IPS-11a (cell line): ENCODE measurements at regions not wholly inside any gene's neighbourhood (a gene's known extent, or its start where the extent isn't known, plus 50 kb on each side); places are given as distances from the start of the nearest gene placed in this dataset.

Experiments used
- H3K4me3 ChIP-seq: one replicate; pipeline ENCODE4 v1.5.1; 2013; ENCODE audit warnings: low read depth, low read length, control low read depth

DNA sequence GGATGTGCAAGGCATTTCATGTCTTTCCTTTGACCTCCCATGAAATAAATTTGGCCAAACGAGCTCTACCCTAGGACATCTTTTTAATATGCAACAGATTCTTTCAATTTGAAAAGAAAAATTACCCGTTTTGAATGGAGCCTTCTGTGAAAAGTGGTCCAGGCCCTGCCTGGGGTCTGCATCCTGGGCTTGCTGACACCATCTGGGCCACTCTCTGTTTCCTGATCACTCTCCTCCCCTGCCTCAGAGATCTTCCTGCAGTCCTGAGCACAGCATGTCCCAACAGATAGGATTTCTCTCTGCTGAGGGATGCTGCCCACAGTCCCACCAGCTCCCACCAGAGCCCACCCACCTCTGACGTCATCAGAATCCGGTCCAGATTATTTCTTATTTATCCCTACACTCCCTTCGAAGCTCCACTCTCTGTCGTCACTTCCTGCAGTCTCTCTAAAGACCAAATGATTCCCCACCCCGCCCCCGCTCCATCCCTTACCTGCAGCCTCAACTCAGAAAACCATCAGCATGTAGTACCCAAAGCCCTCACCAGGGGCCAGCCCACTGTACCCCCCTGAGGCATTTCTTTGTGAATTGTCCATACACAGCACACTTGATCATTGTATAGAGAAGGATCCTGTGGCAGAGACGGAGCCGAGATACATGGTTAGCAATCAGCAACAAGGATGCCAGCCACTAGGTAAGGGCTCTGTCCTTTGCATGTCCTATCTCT, 192.1 kb upstream of the MGMT start:
- H3K4me3 ChIP-seq: no peak overlapping the region

DNA sequence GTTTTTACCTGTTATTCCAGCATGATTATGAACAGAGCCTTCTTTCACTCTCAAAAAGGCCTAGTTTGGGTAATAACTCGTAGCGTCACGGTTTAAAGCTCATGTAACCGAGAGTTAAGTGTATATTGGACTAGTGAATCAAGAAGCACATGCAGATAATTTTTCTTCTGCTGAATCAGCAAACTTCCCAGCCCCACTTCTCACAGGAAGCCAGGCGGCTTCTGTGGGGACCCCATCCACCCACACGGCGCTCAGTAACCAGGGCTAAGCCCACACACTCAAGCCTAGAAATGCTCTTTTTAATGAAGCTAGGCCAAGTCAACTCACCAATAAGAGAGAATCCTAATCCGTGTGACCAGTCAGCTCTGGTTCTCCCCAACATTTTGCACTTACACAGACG, 191.2 kb upstream of the MGMT start:
- no peak overlapping the region for H3K4me3 ChIP-seq

DNA sequence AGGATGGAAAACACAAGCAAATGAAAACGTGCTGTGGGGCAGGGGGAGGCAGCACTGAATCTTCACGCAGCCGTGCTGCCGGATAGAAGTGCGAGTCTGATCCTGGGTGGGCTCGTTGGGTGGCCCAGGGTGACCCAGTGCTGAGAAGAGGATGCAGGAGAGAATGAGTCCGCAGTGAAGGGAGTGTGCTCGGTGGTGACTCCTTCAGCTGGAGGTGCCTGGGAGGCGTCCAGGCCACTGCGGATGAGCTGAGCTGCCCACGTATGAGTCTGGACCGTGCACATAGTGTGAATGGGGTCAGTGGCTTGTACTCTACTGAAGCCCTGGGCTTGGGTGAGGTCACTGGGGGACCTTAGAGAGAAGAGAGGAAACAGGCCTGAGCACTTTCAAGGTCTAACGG, 190.0 kb upstream of the MGMT start:
- H3K4me3 ChIP-seq: no peak overlapping the region

DNA sequence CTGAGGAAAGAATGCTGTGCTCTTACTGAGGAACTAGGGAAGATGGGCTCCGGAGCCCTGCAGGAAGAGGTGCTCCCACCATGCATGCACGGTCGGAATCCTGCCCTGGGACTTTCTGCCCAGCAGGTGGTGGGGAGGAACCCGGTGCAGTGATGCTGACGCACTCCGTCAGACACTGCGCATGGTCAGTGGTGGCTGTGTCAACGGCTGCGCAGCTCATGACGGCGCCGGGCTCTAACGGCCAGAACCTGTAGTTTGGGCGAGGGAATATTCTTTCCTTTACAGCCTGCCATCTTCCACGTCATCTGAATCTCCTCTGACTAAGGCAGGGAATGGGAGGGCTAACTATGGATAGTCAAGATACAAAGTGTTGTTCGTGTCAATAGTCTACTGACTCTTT, 189.2 kb upstream of the MGMT start:
- H3K4me3 ChIP-seq: no peak overlapping the region

DNA sequence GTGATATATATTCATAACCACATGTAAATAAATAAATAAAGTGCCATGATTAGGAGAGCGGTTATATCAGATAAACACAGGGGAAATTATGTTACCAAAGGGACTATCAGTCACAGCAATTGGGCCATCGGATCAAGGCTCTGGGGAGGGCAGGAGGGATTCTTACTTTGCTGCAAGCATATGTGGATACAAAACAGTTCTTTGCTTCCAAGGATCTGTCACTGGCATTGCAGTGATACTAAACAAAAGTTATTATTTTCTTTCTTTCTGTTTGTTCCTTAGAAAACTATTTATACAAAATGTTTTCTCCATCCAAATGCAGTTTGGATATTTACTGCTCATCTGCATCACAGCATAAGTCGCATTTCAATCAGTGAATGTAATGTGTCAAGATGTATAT, 188.4 kb upstream of the MGMT start:
- H3K4me3 ChIP-seq: no peak overlapping the region

DNA sequence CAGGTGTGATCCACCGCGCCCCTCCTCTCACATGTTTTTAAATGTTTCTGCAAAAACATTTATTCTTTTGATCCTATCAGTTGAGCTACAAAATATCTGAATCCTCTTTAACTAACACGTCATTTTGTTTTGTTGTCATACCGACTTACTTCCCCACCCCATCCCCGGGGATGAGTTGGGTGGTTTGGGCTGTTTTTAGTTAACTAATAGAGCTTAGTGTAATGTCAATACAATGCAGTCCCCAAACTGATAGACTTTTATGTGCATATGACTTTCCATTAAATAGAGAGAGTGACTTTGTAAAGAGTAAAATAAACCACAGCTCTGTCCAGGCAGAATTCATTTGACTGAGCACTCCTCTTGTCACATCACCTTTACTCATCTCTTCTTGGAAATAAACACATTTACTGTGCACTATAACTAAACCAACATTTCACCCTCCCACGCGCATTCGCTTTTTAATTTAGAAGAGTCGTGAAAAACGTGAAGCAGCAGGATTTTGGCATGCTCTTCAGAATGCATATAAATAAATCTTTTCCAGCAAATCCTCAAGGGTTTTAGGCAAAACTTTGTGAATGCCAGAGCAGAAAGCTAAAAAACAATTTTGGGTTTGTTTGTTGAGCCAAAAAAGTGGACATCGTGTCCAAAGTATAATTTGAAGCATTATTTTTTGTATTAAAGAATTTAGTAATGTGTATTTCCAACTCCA, 187.4 kb upstream of the MGMT start:
- no peak overlapping the region for H3K4me3 ChIP-seq

DNA sequence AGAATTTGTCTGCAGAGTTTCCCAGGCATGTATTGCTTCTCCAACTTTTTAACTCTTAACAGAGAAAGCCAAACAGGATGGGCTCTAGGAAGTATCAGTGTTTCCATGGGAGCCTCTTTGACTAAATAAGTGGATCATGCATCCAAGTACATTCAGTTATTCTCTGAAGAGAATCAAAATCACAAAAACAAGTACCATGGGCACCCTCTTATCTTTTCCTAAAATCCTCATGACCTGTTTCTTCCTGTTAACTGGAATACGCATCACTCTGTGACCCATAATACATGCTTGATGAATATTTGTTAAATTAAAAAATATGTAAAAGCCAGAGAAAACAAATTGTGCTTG, 186.9 kb upstream of the MGMT start:
- H3K4me3 ChIP-seq: no peak overlapping the region

DNA sequence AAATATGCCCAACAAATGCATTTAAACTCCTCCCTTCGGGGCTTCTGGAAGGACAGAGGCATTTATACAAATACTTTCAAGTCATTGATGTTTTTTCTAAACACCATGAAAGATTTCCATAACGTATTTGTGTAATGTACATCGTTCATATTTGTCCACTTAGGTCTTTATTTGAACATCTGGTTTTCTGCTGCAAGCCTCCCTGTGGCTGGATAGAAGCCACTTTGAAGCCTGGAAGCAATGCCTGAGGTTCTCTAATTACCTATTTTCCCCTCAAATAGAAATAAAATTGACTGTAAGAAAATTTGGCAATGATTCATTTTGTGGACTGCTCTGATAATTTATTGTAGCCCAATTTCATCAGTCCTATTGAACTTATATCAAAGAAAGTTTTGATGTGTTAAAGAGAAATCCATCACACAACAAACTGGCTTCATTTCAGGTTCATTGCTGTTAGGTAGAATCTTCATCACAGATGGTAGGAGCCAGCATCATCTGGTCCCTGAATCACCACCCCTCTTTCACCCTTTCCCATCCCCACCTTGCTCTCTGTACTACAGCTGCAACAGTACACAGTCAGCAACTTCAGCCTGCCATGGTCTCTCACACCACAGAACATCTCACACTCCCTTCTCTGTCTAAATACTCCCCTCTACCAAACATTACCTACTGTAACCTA, 186.0 kb upstream of the MGMT start:
- H3K4me3 ChIP-seq: no peak overlapping the region

DNA sequence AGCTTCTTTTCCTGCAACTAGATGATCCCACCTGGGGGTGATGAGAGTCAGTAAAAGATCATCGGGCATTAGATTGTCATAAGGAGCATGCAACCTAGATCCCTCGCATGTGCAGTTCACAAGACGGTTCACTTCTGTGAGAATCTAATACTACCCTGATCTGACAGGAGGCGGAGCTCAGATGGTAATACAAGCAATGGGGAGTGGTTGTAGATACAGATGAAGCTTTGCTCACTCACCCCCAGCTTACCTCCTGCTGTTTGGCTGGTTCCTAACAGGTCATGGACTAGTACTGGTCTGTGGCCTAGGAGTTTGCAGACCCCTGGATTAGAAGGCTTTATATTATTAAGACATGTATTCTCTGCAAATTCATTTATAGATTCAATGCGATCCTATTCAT, 181.6 kb upstream of the MGMT start:
- no peak overlapping the region for H3K4me3 ChIP-seq

DNA sequence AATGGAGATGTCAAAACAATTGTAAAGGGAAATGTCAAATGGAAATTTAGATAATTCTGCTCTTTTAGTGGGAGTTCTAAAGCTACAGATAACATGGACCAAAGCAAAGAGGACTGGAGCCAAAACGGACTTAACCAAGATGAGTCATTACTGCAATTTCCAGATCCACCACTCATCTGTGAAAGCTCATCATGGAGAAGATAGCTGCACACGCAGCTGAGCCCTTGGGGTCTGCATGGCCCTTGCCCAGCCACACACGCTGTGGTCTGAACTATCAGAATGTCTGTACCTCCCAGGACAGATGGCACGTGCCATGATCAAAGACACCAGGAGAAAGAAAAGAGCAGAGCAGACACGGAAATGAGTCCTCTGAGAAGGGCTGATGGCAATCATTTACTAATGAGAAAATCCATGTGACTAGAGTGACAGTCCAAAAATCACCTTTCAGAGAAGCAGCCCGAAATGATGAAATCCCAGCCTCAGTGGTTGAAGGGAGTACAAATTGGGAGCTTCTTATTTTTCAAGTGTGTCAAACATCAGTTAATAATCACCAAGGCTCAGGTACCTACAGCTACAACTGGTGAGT, 177.9 kb upstream of the MGMT start:
- no peak overlapping the region for H3K4me3 ChIP-seq

DNA sequence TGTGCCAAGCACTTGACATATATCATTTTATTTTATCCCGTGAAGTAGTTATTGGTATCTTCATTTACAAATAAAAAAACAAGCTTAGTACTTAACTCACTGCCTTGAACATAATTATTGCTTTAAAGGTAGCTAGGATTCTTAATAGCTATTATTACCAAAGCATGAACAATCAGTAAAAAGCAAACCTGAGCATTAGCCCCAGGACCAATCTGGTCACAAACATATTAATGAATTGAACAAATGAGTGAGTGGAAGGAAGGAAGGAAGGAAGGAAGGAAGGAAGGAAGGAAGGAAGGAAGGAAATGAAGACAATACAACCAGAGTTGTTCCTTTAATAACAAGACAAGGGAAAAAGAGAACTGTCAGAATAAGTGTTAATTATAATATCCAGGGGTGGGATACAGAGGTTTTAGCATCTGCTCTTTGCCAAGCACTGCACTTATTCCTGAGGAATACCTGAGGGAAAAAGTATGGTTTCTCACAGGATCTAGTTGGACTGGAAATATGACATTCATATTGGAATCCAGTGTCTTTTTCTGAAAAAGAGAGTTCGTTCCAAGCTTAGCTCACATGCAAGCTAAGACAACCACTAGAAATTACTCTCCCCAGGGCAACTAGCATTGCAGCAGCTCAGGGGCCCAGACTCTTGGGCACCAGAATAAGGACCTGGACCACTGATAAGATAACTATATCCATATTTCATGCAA, 172.9 kb upstream of the MGMT start:
- no peak overlapping the region for H3K4me3 ChIP-seq

DNA sequence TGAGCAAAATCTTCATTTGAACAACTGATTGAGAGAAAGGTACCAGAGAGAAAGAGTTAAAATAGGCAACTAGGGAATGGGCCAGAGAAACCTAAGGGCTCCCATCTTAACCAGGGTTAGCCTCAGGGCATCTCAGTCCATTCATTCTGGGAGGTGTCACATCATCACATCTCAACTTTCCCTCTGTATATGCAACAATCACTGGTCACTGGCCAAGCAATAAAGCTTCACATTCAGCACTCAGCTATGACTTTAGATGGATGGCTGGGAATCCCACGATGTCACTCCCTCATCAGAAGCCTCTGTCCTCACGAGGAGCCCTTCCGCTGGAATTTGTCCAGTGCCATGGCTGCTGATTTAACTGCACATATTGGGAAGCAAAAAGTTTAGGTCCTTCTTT, 172.1 kb upstream of the MGMT start:
- no peak overlapping the region for H3K4me3 ChIP-seq

DNA sequence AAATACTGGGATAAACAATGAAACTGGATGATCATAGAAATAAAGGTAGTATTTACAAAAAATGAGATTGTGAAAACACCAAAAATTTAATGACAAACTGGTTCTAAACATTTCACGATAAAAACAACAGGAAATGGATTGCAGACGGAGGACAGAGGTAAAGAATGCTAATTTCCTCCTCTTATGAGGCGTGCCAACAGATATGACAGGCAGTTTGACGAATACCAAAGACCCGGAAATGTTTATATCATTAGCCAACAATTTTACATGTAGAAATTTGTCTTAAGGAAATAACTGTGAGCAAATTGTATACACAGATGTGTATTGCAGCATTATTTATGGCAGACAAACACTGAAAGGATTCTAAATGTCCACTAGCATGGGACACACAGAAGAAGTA, 162.0 kb upstream of the MGMT start:
- no peak overlapping the region for H3K4me3 ChIP-seq

DNA sequence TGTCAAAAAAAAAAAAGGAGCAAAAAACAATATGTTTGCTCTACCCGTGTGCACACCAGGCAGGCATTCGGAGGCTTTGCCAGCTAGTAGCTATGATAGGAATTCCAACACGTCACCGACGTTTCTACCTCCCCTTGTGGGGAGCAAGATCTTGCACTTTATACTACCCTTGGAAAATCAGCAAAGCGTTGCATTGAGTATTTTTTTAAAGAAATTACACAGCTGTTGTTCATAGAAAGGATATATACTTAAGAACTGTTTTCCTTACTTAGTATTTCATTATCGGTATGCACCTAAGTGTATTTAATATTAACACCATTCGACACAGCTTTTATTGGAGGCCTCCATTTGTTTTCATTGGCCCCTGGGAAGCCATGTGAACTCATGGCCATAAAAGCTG, 159.9 kb upstream of the MGMT start:
- no peak overlapping the region for H3K4me3 ChIP-seq

DNA sequence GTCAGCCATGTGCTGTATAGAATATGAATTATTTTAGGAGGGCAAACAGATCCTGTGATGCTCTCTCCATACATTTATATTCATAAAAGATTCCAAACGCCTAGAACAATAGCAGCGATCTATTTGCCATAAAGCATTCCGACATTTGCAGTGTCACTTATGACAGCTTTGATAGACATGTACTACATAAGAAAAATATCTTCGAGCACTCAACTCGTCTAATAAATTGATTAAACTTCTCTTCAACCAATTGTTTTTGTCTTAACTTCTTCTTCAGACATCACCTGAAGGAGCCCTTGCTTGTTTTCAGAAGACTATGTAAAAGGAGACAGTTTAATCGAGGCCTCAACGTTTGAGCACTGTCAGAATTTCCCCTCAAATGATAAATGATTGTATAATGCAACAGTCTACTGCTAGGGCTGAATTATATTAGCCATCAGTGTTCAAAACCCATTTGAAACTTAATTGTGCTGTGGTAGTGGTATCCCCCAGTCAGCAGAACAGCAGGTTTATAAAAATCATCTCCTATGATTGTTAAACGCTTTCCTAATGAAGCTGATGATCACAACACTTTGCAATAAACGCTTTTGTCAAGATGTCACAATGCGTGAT, 158.0 kb upstream of the MGMT start:
- no peak overlapping the region for H3K4me3 ChIP-seq

DNA sequence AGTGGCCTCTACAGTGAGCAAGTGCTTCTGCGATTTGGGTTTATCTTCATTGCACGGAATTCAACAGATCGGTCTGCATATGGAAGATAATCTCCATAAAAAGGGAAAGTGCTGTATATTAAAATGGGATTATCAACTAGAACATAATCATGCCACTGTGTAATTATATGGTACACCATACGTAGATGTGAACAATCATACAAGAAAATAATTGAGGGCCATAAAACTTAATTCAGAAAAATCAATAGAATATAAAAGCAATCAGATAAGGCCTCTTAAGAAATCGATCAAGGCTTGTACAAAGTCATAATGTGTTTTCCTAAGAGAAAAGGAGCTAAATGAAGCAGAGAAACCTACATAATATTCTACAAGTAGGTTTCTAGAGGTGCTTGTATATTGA, 157.5 kb upstream of the MGMT start:
- no peak overlapping the region for H3K4me3 ChIP-seq

DNA sequence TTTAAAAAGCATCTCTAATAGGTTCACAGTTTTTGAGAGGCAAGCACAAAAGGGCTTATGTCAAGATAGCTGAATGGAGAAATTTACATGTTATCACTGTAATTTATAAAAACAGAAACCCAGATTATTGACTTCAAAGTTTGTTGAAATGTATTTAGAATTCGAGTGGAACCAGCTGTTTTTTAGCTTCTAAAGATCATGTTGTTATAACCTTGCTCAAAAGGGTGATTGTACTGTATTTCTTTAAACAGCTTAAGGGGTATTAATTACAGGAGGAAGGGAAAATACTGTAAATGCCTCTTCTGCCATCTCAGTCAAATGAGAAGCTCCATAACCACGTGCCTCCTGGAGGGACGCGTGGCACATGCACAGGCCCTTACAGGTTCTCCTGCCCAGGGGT, 156.2 kb upstream of the MGMT start:
- H3K4me3 ChIP-seq: no peak overlapping the region

DNA sequence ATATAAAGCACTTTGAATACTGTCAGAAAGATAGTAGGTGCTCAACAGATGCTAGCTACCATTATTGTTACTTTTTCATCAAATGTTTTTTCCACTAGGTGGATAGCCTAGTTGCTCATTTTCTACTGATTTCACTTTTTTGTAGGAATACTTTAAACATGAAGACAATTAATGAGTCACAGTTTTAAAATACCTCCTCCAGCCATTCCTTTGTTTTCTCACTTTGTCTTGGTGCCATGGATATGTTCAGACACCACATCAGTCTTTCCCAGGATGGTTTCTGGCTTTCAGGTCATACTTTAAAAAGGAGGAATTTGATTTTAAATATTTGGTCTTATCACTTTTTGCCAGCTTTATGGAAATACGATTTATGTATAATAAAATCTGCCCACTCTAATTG, 147.1 kb upstream of the MGMT start:
- no peak overlapping the region for H3K4me3 ChIP-seq

DNA sequence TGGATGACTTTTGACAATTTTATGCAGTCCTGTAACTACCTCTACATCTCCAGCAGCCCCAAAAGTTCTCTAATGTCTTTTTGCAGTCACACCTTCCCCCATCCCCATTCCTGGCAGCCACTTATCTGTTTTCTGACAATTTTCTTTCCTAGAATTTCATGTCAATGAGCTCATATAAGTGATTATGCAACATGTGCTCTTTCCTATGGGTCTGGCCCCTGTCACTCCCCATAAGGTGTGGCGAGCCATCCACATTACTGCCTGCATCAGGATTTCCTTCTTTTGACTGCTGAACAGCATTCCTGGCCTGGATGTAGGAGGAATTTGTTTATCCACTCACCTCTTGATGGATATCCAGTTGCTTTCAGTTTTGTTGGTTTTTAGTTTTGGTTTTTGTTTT, 146.7 kb upstream of the MGMT start:
- no peak overlapping the region for H3K4me3 ChIP-seq

DNA sequence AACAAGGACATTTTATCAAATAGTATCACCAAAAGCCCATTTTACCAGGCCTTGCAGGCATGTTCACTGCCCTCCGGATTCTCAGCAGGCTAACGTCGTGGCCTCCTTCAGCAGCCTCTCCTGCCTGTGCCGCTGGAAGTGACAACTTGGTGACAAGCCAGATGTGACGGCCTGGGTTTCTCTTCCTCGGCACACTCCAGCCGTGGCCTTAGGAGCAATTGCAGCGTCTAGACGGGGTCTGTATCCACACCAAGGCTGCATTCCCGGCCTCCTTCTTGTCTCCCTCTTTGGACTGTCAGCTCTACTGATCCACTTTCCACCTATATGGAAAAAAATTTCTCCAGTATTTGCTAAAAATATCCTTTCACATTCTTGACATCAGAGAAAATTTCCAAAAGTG, 145.3 kb upstream of the MGMT start:
- H3K4me3 ChIP-seq: no peak overlapping the region
